Subcutaneous abdominal adipose tissue (tissue), 5 donors: ENCODE measurements at regions not wholly inside any gene's neighbourhood (a gene's known extent, or its start where the extent isn't known, plus 50 kb on each side); places are given as distances from the start of the nearest gene placed in this dataset.

Experiments
- H3K27ac ChIP-seq: one replicate; pipeline ENCODE4 v1.7.0; 2013; ENCODE audit warnings: low read depth, mild to moderate bottlenecking, inconsistent platforms, low read length, moderate library complexity
- H3K27me3 ChIP-seq, 5 donors: one replicate each; pipeline ENCODE4 v1.7.0; 2013; ENCODE audit warnings: low read length in 5 of 5, inconsistent platforms in 1 of 5; ENCODE audit not compliant: control insufficient read depth in 5 of 5, insufficient read depth in 4 of 5
- H3K36me3 ChIP-seq, 5 donors: one replicate each; pipeline ENCODE4 v1.7.0; 2013; ENCODE audit warnings: low read length in 5 of 5; ENCODE audit not compliant: control insufficient read depth in 5 of 5, insufficient read depth in 5 of 5
- H3K4me1 ChIP-seq, 5 donors: one replicate each; pipeline ENCODE4 v1.7.0; 2013; ENCODE audit warnings: low read length in 5 of 5, mild to moderate bottlenecking in 3 of 5, moderate library complexity in 1 of 5; ENCODE audit not compliant: control insufficient read depth in 5 of 5, insufficient read depth in 5 of 5
- H3K4me3 ChIP-seq, 5 donors: one replicate each; pipeline ENCODE4 v1.7.0; 2013; ENCODE audit warnings: low read length in 5 of 5, low read depth in 1 of 5
- H3K9ac ChIP-seq, 5 donors: one replicate each; pipeline ENCODE4 v1.7.0; 2013; ENCODE audit warnings: low read length in 5 of 5, mild to moderate bottlenecking in 4 of 5, moderate library complexity in 3 of 5
- H3K9me3 ChIP-seq, 5 donors: one replicate each; pipeline ENCODE4 v1.7.0; 2013; ENCODE audit warnings: low read length in 5 of 5; ENCODE audit not compliant: control insufficient read depth in 5 of 5
- donor health status: healthy.
- donor health status: healthy.
- donor health status: healthy.
- donor health status: healthy.
- donor health status: healthy.

DNA sequence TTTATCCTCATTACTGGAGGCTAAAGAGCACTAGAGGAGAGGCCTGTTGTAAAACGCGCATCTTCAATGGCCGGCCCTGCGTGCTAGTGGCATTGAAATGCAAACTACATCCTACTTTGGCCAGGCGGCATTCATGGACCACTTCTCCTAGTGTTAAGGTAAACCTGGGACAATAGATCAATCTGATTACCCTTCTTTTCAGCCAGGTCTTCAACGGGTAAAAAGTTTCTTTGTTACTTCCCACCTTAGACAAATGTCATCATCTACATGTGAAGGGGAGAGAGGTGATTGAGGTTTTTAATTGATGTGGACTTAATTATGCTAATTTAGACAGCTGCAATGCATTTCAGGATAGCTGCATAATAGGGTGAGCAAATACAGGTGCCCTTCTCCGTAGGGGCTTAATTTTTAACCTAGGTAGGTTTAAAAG, 628.0 kb downstream of the ZEB2 start:
- no peaks in the 10 kb centered on the region for H3K4me1 ChIP-seq
- no peak overlapping the region for H3K27ac ChIP-seq
- no peak overlapping the region for H3K4me3 ChIP-seq
- no peaks in the 10 kb centered on the region for H3K9me3 ChIP-seq
- H3K36me3 ChIP-seq = no peaks in the 10 kb centered on the region
- no peak overlapping the region for H3K9ac ChIP-seq
- H3K27me3 ChIP-seq = no peaks in the 10 kb centered on the region

DNA sequence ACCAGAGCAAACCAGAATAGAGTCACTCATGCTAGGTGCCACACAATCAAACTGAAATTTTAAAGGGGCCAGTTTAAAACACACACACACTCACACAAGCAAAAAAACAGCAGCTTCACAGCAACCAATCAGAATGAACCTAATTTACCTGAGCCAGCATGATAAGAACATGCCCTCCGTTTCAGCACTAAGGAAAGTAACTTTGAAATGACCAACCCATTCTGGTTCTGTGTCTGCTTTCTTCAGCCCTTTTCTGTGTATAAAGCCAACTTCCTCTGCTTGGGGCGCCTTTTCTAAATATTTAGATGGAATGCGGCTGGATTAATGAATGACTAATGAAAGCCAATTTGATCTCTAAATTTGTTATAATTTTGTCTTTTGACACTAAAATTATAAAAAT, 629.1 kb downstream of the ZEB2 start:
- no peaks in the 10 kb centered on the region for H3K9me3 ChIP-seq
- no peak overlapping the region for H3K4me3 ChIP-seq
- H3K27me3 ChIP-seq = no peaks in the 10 kb centered on the region
- no peaks in the 10 kb centered on the region for H3K36me3 ChIP-seq
- no peaks in the 10 kb centered on the region for H3K4me1 ChIP-seq
- H3K9ac ChIP-seq = no peak overlapping the region
- H3K27ac ChIP-seq = no peak overlapping the region

DNA sequence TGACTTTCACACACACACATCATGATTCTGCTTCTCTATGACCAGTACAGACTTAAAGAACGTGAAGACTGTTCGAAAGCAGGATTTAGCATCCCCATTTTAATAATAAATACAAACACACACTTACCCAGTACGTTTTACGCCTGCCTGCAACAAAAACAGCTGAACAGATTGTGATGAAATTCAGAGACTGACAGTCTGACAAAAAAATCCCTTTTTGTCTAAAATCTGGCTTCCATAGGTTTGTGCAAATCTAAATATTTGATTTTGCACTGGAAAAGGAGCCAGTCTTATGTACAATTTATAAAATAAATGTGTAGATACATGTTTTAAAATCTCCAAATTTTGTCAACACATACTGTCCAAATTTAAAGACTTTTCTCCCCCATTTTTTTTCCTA, 630.7 kb downstream of the ZEB2 start:
- Histone ChIP-seq H3K27ac (no peak overlapping the region), H3K4me3 (no peak overlapping the region), H3K9me3 (no peaks in the 10 kb centered on the region), H3K36me3 (no peaks in the 10 kb centered on the region), H3K4me1 (no peaks in the 10 kb centered on the region), H3K9ac (no peak overlapping the region), H3K27me3 (no peaks in the 10 kb centered on the region)

DNA sequence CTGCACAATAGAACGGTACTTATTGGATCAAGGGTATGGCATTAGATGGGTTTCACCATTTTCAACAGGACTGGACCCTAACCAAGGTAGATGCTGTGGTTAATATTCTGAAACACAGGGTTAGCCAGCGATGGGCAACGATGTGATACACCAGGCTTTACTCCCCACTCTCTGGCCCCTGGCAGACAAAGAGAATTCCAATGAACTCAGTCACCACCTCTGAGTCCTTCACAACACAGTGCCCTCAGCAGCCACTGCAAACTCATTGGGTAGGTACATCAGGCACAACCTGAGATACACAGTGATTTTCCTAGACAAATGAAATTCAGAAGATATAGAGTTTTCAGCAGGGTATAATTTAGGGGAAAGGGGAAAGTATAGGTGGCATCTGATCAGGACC, 634.5 kb downstream of the ZEB2 start:
- no peak overlapping the region for H3K9ac ChIP-seq
- H3K27ac ChIP-seq = no peak overlapping the region
- H3K4me1 ChIP-seq = no peaks in the 10 kb centered on the region
- H3K36me3 ChIP-seq = no peaks in the 10 kb centered on the region
- no peak overlapping the region for H3K4me3 ChIP-seq
- no peaks in the 10 kb centered on the region for H3K9me3 ChIP-seq
- no peaks in the 10 kb centered on the region for H3K27me3 ChIP-seq

DNA sequence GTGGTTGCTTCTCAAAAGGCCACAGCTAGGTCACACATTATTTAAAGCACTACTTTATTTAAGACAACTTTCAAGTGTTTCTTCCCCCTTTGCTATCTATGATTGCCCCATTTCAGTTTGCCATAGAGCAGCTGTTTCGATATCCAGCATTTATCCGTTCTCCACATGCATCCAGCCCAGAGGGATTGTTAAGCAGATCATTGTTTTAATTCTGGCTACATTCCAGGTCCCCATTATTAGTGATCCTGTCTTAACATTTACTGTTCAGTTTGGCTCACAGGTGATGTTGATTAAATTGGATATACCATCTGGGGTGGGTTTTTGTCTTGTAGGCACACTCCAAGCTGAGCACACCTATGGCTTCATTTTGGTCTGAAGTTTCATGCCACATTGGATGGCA, 638.7 kb downstream of the ZEB2 start:
- no peaks in the 10 kb centered on the region for H3K27me3 ChIP-seq
- H3K9ac ChIP-seq = no peak overlapping the region
- H3K36me3 ChIP-seq = no peaks in the 10 kb centered on the region
- H3K27ac ChIP-seq = no peak overlapping the region
- no peaks in the 10 kb centered on the region for H3K9me3 ChIP-seq
- no peaks in the 10 kb centered on the region for H3K4me1 ChIP-seq
- H3K4me3 ChIP-seq = no peak overlapping the region

DNA sequence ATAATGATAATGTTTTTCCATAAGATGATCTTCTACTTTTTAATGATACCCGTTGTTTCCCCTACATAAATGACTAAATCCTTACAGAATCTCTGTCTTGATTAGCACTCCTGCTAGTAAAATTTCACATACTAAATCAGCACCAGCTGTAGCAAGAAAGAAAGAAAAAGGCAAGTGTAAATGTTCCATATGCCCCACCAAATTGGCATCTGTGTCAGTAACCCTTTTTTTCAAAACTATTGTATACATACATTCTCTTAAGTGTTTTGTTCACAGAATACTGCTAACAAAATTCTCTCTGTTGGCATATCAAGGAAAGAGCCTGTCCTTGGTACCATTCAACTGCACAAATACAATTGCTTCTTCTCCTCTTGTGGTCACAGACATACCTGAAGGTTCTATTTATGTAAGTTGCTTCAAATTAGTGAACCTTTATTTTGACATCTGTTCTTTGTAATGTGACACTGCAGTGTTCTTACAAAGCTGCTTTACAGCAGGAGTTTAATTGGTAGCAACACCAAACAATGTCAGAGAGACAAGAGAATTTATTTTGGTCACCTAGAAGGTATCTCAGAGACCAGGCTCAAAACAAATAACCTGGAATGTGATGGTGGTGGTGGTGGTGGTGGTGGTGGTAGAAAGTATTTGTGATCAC, 641.9 kb downstream of the ZEB2 start:
- Histone ChIP-seq H3K27me3 (no peaks in the 10 kb centered on the region), H3K9ac (no peak overlapping the region), H3K4me3 (no peak overlapping the region), H3K36me3 (no peaks in the 10 kb centered on the region), H3K9me3 (peaks cover 0 to 12% (median 7%) of the 10 kb centered on the region in 5 donors), H3K27ac (no peak overlapping the region), H3K4me1 (no peaks in the 10 kb centered on the region)

DNA sequence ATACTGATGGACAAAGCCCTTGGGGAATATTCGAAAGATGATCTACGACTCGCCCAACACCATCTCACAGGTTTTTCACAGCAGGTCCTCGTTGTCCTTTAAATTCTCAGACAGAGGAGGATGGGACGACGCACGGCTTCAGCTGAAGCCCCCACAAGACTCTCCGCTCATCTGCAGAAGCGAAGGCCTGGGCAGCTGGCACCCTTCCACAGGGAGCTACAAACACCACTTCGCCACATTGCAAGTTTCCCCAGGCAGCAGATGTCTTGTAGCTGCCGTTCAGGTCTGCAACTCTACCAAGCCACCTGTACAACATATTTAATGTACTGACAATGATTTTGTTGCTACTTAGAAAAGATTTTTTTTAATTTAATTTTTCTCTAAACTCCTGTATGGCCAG, 642.9 kb downstream of the ZEB2 start:
- Histone ChIP-seq H3K9me3 (peaks cover 0 to 12% (median 7%) of the 10 kb centered on the region in 5 donors), H3K4me3 (no peak overlapping the region), H3K27me3 (no peaks in the 10 kb centered on the region), H3K9ac (no peak overlapping the region), H3K4me1 (no peaks in the 10 kb centered on the region), H3K36me3 (no peaks in the 10 kb centered on the region), H3K27ac (no peak overlapping the region)

DNA sequence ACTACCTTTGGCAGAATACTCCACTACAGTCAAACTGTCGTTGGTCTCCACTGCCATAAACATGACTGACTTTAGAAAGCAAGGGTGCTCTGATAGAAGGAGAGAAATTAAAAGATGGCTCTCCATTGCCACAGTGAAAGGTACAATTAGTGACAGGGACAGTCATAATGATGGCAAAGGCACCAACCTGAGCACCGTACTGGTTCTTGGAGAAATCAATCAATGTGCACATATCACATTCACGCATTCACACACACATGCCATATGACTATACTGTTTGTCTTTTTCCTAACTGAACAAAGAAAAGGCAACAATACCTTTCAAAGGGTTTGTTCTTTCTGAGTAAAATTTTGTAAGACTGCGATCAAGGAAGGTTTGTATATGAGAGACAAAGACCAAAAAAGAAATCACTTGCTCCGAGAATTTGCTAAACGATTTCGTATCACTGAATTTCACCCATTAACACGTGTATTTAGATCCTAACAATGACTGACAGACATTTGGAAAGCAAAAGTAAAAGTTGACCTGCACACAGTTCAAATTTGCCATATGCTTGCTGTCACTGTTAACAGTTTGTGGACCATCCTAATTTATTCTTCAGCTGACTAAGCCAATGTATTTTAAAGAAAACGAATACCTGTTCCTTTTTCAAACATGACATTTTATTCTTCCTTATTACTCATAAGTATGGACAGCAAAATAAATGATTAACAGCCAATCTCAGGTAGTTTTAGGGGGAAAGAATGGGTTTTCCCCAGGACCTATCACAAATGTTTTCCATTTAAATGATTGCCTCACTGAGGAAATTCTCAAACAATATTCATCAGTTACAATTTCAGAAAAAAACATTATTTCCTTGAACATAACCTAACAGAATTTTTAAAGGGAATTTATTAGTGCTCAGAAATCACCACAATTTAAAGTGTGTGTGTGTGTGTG, 644.4 kb downstream of the ZEB2 start:
- Histone ChIP-seq H3K36me3 (no peaks in the 10 kb centered on the region), H3K27ac (no peak overlapping the region)

DNA sequence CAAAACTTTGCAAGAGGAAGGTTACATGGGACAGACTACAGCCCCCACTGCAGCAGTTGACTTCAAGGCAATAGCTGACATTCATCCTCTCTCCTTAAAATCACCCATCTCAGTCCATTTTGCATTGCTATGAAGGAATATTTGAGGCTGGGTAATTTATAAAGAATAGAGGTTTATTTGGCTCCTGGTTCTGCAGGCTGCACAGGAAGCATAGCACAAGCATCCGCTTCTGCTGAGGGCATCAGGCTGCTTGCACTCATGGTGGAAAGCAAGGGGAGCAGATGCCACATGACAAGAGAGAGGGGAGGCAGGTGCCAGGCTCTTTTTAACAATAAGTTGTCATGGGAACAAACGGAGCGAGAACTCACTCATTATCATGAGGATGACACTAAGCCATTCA, 646.0 kb downstream of the ZEB2 start:
- Histone ChIP-seq H3K9me3 (peaks cover 3 to 25% (median 19%) of the 10 kb centered on the region in 5 donors), H3K27me3 (no peaks in the 10 kb centered on the region), H3K4me3 (no peak overlapping the region), H3K9ac (no peak overlapping the region), H3K27ac (no peak overlapping the region), H3K4me1 (no peaks in the 10 kb centered on the region), H3K36me3 (no peaks in the 10 kb centered on the region)

More for the DNA sequence above, 644.4 kb downstream of the ZEB2 start:
- Histone ChIP-seq H3K4me1 (no peaks in the 10 kb centered on the region), H3K9ac (no peak overlapping the region), H3K27me3 (no peaks in the 10 kb centered on the region), H3K4me3 (no peak overlapping the region), H3K9me3 (peaks cover 3 to 19% (median 15%) of the 10 kb centered on the region in 5 donors)

DNA sequence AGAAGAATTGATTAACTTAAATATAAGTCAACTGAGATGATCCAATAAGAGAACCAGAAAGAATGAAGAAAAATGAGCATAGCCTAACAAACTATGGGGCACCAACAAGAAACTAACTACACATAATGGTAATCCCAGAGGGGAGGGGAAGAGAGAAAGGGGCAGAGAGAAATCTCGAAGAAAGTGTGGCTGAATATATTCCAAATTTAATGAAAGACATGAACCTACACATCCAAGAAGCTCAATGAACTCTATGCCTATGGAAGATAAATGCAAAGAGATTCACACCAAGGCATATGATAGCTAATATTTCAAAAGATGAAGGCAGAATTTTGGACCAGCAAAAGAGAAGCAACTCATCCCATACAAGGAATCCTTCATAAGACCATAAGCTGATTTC, 649.2 kb downstream of the ZEB2 start:
- Histone ChIP-seq H3K36me3 (no peaks in the 10 kb centered on the region), H3K9me3 (peaks cover 3 to 25% (median 19%) of the 10 kb centered on the region in 5 donors)

More for the DNA sequence above, 649.2 kb downstream of the ZEB2 start:
- Histone ChIP-seq H3K27ac (no peak overlapping the region), H3K4me3 (no peak overlapping the region), H3K4me1 (no peaks in the 10 kb centered on the region), H3K9ac (no peak overlapping the region), H3K27me3 (no peaks in the 10 kb centered on the region)
